ENCODE measurements at regions not wholly inside any gene's neighbourhood (a gene's known extent, or its start where the extent isn't known, plus 50 kb on each side); places are given as distances from the start of the nearest gene placed in this dataset.

- no peak for DNase-seq (ENCODE audit: low read depth)
Measured at GRCh38 chr5:159536166-159536565, 205.9 kb upstream of the IL12B start.

- DNase-seq (ENCODE audit: low read depth), result no peak
Measured at GRCh38 chr5:159536646-159537045, 206.4 kb upstream of the IL12B start.

DNA sequence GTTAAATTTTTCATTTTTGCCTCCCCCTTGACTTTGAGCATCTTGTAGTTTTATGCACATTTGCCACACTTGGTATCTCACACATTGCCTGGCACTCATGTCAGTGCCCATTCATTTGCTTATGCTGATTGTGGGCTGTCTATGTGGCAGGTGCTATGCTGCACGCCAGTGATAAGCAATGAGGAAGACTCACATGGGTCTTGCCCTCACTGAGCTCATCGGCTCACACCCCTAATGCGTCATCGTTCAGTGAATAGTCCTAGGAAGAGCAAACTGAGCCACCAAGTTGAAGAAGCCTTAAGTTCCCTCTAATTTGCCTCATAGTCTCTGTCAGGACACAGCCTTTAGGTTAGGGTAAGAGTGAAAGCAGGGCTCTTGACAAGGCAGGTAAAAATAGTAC, 209.4 kb upstream of the IL12B start:
- DNase-seq (ENCODE audit: low read depth), result no peak

DNA sequence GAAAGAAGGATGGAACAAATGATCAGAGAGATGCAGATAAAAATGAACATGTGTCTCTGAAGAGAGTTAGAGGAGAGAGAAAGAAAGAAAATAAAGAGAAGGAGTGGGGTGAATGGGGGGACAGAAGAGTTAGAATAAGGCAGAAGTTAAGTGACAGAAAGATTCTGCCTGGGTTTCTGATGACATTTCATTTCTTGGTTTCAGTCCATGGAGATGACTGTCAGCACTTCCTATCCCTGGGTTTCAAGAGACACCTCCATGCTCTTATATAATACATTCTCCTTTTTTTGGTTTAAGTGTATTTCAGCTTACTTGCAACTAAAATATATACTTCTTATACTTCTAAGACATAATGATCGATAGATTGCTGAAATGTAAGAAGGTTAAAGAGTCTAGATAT, 213.0 kb upstream of the IL12B start:
- no peak for DNase-seq (ENCODE audit: low read depth)

- no peak for DNase-seq (ENCODE audit: low read depth)
Measured at GRCh38 chr5:159545156-159545555, 214.9 kb upstream of the IL12B start.

DNA sequence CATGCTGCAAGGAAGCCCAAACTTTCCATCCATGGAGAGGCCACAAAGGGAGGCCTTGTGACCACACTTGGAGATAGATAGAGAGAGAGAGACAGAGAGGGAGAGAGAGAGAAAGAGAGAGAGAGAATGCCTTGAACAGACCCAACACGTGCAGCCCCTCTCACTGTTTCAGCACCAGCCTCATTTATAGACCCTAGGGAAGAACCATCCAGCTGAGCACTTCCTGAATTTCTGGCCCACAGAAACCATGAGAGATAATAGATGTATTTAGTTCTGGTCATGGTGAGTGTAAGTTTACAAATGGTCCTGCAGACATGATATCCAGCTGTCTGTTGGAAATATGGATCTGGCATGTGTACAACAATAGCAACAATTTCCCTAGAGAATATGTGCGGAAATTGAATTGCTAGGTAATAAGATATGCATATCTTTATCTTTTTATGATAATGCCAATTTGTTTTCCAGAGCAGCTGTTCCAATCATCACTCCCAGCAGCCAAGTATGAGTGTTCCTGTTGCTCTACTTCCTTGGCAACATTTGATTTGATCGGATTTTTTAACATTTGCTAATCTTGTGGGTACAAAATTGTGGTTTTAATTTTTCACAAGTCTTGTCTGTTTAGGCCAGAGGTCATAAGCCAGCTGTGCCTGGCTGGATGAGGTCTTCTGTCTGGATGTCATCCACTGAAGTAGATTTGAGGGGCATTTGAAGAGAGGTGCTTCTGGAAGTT, 217.3 kb upstream of the IL12B start:
- DNase-seq (ENCODE audit: low read depth), result no peak

GRCh38 chr5:159548517-159548916, 218.2 kb upstream of the IL12B start:
- no peak for DNase-seq (ENCODE audit: low read depth)

- DNase-seq (ENCODE audit: low read depth), result no peak
Measured at GRCh38 chr5:159549046-159549445, 218.8 kb upstream of the IL12B start.

DNA sequence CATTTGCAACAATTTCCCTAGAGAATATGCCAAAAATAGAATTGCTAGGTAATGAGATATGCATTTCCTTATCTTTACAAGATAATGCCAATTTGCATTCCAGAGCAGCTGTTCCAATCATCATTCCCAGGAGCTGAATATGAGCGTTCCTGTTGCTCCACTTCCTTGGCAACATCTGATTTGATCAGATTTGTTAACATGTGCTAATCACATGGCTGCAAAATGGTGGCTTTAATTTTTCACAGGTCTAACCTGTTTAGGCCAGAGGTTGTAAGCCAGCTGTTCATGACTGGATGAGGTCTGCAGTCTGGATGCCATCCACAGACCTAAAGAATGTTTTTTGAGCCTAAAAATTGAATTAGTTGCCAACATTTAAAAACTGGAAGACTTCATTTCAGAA, 220.7 kb upstream of the IL12B start:
- no peak for DNase-seq (ENCODE audit: low read depth)

DNA sequence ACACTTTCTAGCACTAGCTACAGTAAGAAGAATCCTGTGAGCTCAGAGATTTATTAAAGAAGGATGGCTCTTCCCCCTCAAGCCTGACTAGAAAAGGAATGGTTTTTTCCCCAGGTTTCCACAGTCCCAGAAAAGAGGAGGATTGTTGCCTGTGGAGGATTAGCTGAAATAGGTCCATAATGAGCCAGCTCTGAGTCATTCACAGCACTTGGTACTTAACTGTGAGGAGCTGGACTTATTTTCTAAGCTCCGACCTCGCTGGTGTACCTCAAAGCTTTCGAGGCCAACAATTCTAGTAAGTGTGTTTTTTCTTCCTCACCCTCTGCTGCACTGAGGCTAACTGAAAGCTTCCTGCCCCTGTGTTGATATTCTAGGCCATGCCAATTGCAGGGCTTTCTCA, 222.5 kb upstream of the IL12B start:
- DNase-seq (ENCODE audit: low read depth), result no peak

DNA sequence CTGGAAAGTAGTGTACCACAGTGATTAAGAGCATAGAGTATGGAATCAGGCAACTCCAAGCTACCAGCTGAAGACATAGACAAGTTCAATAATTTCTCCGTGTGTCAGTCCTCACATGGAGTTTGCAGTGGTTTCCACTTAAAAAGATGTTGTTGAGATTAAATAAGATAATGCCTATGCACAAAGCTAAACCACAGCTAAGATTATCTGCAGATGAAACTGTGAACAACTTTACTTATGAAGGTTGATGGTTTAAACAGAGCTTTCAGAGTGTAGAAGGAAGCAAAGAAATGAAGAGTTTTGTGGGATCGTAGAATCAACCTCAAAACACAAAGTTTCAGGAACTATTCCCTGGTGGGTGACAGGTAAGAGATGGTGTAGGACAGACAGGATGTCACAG, 223.5 kb upstream of the IL12B start:
- no peak for DNase-seq (ENCODE audit: low read depth)

- no peak for DNase-seq (ENCODE audit: low read depth)
Measured at GRCh38 chr5:159555084-159555483, 224.8 kb upstream of the IL12B start.

DNA sequence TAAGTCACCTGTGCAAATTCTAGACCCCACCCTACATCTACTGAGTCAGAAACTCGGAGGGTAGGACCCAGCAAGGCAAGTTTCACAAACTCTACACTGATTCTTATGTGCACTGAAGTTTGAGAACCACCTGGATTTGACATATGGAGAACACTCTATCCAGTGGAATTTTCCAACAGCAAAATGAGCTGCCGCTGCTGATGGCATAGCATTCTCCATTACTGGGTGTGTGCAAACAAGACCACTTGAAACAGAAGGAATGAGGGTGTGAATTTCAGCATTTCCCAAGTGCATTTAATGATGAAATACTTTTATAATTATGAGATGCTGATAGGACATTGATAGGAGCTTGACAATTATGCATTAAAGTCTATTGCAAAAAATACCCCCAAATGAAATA, 229.1 kb upstream of the IL12B start:
- DNase-seq (ENCODE audit: low read depth), result no peak

DNA sequence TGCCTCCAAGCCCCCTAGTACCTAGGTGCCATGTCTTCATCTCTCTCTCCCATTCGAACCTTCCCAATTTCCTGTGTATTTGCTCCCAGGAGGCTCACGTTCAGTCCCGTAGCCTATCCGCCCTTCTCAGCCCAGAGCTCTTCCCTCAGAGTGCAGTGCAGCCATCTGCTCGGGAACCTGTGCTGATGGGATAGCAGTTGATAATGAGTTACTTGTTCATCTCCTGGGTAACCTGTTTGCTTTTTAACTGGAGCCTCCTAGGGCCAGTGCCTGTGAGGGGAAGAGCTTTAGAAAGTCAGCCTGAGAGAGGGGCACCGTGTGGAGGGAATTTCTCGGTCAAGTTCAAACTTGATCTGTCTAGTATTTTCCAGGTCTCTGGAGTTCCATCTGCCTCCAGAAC, 229.8 kb upstream of the IL12B start:
- DNase-seq (ENCODE audit: low read depth), result no peak

- DNase-seq (ENCODE audit: low read depth), result no peak
Measured at GRCh38 chr5:159564031-159564430, 233.7 kb upstream of the IL12B start.

DNA sequence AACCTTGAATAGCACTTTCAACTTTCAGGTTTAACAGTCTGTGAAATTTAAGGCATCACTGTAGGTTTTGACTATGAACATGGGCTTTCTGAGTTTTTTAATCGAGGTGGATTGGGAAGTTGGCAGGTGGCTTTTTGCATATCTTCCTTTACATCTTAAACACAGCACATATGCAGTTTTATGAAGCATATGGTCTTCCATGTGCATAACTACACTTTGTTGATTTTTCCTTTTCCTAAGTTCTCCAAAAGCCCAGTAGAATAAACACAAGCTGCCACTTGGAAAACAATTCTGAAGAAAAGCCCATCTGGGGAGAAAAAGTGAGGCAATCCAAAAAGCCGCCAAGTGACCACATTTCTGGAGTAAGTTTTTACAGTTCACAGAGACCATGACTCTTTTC, 236.5 kb upstream of the IL12B start:
- DNase-seq (ENCODE audit: low read depth), result no peak

GRCh38 chr5:159567461-159567860, 237.2 kb upstream of the IL12B start:
- no peak for DNase-seq (ENCODE audit: low read depth)

DNA sequence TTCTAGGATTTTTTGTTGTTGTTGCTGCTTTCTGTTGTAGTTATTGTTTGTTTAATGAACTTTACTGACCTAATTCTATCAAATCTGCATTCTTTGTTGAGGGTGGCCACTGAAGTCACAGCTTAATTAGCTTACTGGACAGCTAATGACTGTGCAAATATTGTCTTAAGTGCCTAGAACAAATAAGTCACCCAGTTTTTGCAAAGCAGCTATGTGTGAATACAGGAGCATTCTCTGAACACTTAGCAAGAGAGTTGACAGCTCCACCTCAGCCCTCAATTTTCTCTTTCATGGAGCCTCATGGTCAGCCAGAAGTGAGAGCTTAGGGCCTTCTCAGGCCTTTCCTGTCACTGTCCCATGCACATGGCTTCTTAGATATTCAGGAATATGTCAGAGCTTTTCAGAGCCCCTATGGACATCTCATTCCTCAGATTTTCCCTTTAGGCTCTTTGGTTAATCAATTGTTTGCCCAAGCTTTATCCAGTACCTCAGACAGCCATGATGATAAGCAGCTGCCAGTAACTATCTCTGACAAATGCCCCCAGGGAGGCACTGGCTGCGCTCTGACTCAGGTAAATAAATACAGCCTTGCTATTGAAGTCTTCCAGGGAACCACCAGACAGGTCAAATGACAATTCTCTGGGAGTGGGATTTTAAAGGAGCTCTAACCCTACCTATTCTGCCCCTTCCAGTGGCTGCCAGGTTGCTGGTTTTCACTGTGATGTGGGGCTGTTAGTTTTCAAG, 241.4 kb upstream of the IL12B start:
- no peak for DNase-seq (ENCODE audit: low read depth)

DNA sequence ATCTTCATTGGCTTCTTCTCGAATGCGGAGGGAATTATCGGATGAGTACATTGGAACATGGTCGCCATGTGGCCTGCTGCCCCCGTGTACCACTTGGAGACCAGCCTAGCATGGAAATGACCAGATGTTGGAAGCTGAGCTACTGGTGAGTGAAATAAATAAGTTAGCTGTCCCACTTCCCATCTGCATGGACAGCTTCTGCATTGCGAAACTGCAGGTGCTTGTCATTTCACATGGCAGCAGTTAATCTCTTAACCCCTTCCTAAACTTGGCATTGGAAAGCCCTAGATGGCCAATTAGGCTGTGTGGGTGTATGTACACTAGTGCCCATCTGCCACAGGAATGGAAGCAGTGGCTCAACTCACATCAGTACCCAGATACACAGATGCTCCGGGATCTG, 246.6 kb upstream of the IL12B start:
- DNase-seq (ENCODE audit: low read depth), result no peak

- DNase-seq (ENCODE audit: low read depth), result no peak
Measured at GRCh38 chr5:159581502-159582249, 251.4 kb upstream of the IL12B start.

DNA sequence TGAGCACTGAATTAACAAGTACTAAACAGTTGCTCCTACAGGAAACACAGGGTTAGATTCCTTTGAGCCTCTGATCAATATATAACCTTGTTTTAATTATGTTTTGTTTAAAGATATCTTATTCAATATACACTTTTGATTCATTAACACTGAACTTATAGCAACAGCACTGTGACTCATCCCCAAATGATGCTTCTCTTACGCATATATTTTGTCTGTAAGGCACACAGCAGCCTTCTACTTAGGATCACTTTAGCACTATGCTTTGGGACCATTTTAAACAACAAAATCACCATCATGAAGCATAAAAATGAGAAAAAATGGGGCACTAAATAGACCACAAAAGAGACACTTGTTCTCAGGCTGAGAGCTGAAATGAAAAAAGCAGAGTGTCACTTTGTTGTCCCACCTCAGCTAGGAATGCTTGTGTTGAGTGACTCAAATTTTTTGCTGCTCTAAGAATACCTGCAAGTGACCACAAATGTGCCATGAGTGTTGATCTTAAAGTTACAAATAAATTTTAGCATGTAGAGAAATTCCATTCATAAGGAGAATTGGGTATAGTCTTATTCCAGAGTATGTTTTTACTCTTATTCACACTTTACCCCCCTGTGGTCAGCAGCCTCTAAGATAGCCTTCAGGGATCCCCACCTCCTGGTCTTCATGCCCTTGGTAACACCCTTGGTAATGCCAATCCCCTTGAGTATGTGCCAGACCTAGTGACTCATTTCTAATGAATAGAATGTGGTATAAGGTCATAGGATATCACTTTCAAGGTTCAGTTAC, 252.7 kb upstream of the IL12B start:
- DNase-seq (ENCODE audit: low read depth), result no peak

- DNase-seq (ENCODE audit: low read depth), result no peak
Measured at GRCh38 chr5:159586921-159587320, 256.6 kb upstream of the IL12B start.
